AG04450 (cell line): ENCODE measurements at regions not wholly inside any gene's neighbourhood (a gene's known extent, or its start where the extent isn't known, plus 50 kb on each side); places are given as distances from the start of the nearest gene placed in this dataset.

ENCODE experiments used
- CTCF ChIA-PET: fragments of 300-600, 350-600 bp; formaldehyde crosslinking; extraction: SDS; loops from one replicate; lab custom pipeline; 2022; ENCODE audit warnings: antibody characterized with exemption, inconsistent platforms; lab: Charles Lee
- POLR2A ChIA-PET: fragments of 350-600 bp; formaldehyde crosslinking; extraction: SDS; loops from one replicate; lab custom pipeline; 2021; ENCODE audit warnings: antibody characterized with exemption, inconsistent platforms; lab: Yijun Ruan, JAX
- DNase-seq: peaks from one replicate; pipeline ENCODE4 v3.0.0-alpha.2; 2011; ENCODE audit warnings: low read depth, low spot score
- H3K27ac ChIP-seq: one replicate; pipeline ENCODE4 v1.5.1; 2012; ENCODE audit warnings: low read depth, low read length, control low read depth
- H3K27me3 ChIP-seq: one replicate; pipeline ENCODE4 v1.6.0; 2012; ENCODE audit warnings: low read length; ENCODE audit not compliant: control insufficient read depth, insufficient read depth
- H3K4me3 ChIP-seq: 2 replicates; pipeline ENCODE4 v1.5.1; 2011; ENCODE audit warnings: mild to moderate bottlenecking, low read depth, low read length, control low read depth
- H3K9me3 ChIP-seq: 2 replicates; pipeline ENCODE4 v1.5.1; 2012; ENCODE audit warnings: low read length; ENCODE audit not compliant: control insufficient read depth, insufficient read depth
- TF ChIP-seq, protein P1 (sequence below): IDR thresholded peaks from 2 replicates; pipeline ENCODE4 v1.5.1; 2011; ENCODE audit warnings: low read depth, low read length, control low read depth, inconsistent platforms

DNA sequence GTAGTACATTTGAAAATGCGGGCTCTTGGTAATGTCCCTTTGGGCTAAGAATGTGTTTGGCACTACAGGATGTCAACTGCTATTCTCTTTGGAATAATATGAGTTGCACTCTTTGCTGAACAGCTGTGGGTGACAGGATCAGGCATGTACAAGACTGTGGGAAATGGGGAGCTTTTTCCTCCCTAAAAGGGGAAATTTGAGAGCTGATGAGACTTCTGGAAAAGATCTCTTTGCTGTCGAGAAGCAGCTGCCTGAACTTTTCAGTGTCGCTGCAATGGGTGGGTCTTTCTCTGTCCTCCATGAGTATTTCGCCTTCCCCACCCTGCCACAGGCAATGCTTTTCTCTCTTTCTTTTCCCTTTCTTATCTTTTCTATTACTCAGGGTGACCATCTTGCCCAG lies 762.2 kb upstream of the GCFC2 start:
- no peak for DNase-seq
- CTCF ChIA-PET = no interaction called here
- H3K27me3 ChIP-seq = no peaks in the 10 kb centered on the region
- H3K27ac ChIP-seq = no peak overlapping the region
- POLR2A ChIA-PET = no interaction called here
- H3K9me3 ChIP-seq = no peaks in the 10 kb centered on the region
- TF ChIP-seq, protein P1, sequence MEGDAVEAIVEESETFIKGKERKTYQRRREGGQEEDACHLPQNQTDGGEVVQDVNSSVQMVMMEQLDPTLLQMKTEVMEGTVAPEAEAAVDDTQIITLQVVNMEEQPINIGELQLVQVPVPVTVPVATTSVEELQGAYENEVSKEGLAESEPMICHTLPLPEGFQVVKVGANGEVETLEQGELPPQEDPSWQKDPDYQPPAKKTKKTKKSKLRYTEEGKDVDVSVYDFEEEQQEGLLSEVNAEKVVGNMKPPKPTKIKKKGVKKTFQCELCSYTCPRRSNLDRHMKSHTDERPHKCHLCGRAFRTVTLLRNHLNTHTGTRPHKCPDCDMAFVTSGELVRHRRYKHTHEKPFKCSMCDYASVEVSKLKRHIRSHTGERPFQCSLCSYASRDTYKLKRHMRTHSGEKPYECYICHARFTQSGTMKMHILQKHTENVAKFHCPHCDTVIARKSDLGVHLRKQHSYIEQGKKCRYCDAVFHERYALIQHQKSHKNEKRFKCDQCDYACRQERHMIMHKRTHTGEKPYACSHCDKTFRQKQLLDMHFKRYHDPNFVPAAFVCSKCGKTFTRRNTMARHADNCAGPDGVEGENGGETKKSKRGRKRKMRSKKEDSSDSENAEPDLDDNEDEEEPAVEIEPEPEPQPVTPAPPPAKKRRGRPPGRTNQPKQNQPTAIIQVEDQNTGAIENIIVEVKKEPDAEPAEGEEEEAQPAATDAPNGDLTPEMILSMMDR = no peak
- H3K4me3 ChIP-seq = no peak overlapping the region

DNA sequence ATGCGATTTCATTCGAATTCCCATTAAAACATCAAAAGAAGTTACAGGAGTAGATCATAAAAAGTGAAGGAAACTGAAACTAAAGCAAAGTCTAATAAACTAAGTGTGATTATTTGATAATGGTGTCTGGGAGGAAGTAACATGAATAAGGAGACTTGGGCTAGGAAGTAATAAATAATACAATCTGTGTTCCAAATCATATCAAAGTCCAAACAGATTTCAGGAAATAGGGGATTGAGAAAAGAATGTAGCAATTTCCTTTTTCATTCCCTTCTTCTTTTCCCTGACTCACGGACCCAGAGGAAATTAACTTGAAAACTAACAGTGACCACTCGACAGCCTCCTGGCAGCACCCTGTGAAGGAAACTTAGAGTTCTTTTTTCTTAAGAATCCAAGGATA lies 758.4 kb upstream of the GCFC2 start:
- ChIA-PET CTCF (no interaction called here), POLR2A (no interaction called here)
- H3K4me3 ChIP-seq = no peak overlapping the region
- TF ChIP-seq, protein P1 = no peak
- H3K27me3 ChIP-seq = no peaks in the 10 kb centered on the region
- H3K27ac ChIP-seq = no peak overlapping the region
- H3K9me3 ChIP-seq = no peaks in the 10 kb centered on the region
- DNase-seq = no peak

DNA sequence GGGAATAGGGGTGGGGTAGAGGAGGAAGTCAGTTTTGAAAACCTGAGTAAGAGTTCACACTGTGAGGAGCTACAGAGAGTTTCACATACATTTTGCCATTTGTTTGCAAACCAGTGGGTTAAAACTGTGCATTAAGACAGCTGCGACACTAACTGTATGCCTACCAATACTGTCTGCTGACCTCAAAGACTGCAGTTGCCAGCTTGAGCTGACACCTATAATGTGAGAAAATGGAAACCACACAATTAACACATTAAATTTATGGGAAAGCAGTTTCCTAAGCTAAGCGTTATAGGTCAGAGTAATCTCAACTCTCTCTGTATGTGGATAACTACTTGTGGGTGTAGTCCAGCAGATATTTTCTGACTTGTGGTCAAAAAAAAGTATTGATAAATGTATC lies 756.6 kb upstream of the GCFC2 start:
- DNase-seq = no peak
- ChIA-PET CTCF (no interaction called here), POLR2A (no interaction called here)
- Histone ChIP-seq H3K9me3 (no peaks in the 10 kb centered on the region), H3K27me3 (no peaks in the 10 kb centered on the region), H3K4me3 (no peak overlapping the region), H3K27ac (no peak overlapping the region)
- TF ChIP-seq, protein P1 = no peak

DNA sequence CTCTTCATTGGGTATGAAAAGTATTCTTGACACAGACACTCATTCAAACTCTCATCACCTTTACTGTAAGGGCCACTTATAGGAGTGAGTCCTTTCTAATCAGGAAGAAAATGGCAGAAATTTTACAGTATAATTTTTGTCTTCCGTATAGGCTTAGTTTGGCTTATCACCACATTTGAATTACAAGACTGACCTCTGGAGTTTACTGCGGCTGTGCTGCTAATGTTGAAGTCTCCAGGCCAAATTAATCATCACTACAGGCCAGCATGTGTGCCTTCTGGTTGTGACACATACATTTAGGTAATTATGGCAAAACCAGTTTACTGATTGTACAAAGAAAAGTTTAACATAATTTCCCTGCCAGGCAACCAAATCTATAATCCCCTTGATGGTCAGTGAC lies 753.6 kb upstream of the GCFC2 start:
- TF ChIP-seq, protein P1 = no peak
- no peak for DNase-seq
- ChIA-PET POLR2A (no interaction called here), CTCF (no interaction called here)
- H3K27ac ChIP-seq = no peak overlapping the region
- no peaks in the 10 kb centered on the region for H3K27me3 ChIP-seq
- H3K9me3 ChIP-seq = no peaks in the 10 kb centered on the region
- no peak overlapping the region for H3K4me3 ChIP-seq

DNA sequence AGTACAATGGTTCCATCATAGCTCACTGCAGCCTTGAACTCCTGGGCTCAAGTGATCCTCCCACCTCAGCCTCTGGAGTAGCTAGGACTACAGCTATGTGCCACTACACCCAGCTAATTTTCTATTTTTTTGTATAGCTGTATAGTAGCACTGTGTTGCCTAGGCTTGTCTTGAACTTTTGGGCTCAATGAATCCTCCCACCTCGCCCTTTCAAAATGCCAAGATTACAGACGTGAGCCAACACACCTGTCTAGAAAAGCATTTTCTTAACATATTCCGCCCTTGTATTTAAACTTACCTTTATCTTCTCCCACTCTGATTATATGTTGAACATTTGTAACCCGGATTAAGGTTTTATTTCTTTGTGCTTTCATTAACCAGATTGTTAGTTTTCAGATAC lies 750.7 kb upstream of the GCFC2 start:
- no peak overlapping the region for H3K27ac ChIP-seq
- TF ChIP-seq, protein P1 = no peak
- H3K27me3 ChIP-seq = no peaks in the 10 kb centered on the region
- ChIA-PET POLR2A (no interaction called here), CTCF (no interaction called here)
- no peaks in the 10 kb centered on the region for H3K9me3 ChIP-seq
- DNase-seq = no peak
- no peak overlapping the region for H3K4me3 ChIP-seq
